HCT116 (cell line): ENCODE measurements at regions not wholly inside any gene's neighbourhood (a gene's known extent, or its start where the extent isn't known, plus 50 kb on each side); places are given as distances from the start of the nearest gene placed in this dataset.

Experiments used
- ATAC-seq: fragments of 200-7000 bp; cut with Tn5 transposase; 2 replicates; pipeline ENCODE4 v1.9.1; 2020; ENCODE audit warnings: mild to moderate bottlenecking, moderate library complexity
- BruUV-seq: library from RNA; stranded (reverse); fragments of 400-500 nt; replicated peaks from 2 replicates; lab custom pipeline; 2021; lab: Mats Ljungman, UMichigan
- CTCF ChIA-PET: fragments of 300-600 bp; sonication (Branson Sonifier 250); formaldehyde crosslinking; loops from one replicate; lab custom pipeline; 2021; ENCODE audit warnings: antibody characterized with exemption; lab: Charles Lee
- POLR2A ChIA-PET: fragments of 300-600, 350-600 bp; sonication (Branson Sonifier 250); formaldehyde crosslinking; loops from one replicate; lab custom pipeline; 2021; ENCODE audit warnings: antibody characterized with exemption; lab: Charles Lee
- RAD21 ChIA-PET, 2 experiments: fragments of 300-600 bp; sonication (Branson Sonifier 250); formaldehyde crosslinking; loops; one replicate each; lab custom pipeline; 2023; ENCODE audit warnings: low total read pairs in 2 of 2; ENCODE audit not compliant: uncharacterized antibody in 2 of 2, unreplicated experiment in 2 of 2, low non-redundant PET in 1 of 2; lab: Charles Lee
- DNase-seq: peaks from one replicate; pipeline ENCODE4 v3.0.0-alpha.2; 2010; ENCODE audit warnings: low read depth, low spot score
- H2AFZ ChIP-seq: fragments of 200-600 bp; shearing (Covaris generic), sonication (generic); 2 replicates; pipeline ENCODE4 v1.6.1; 2017; ENCODE audit warnings: low read depth, mixed run types, mixed read lengths, antibody characterized with exemption, low read length; ENCODE audit not compliant: poor library complexity, severe bottlenecking
- H3K27ac ChIP-seq: 2 replicates; pipeline ENCODE4 v1.5.1; 2012; ENCODE audit warnings: low read depth, low read length
- H3K27me3 ChIP-seq: fragments of 200-600 bp; sonication (generic); 2 replicates; pipeline ENCODE4 v1.6.1; 2016; ENCODE audit warnings: mixed run types, low read length, mixed read lengths; ENCODE audit not compliant: insufficient read depth
- H3K36me3 ChIP-seq, 2 experiments: fragments of 200-500 bp in 1 of 2; fragments of 200-600 bp in 1 of 2; sonication (Bioruptor generic) in 1 of 2; sonication (generic) in 1 of 2; 2 replicates each; pipeline versions ENCODE4 v1.5.1 to v1.6.1; 2014 to 2016; ENCODE audit warnings: low read length in 2 of 2, inconsistent platforms in 1 of 2, mixed read lengths in 1 of 2, mixed run types in 1 of 2; ENCODE audit not compliant: insufficient read depth in 2 of 2, control insufficient read depth in 1 of 2
- H3K4me1 ChIP-seq, 2 experiments: fragments of 200-600 bp in 1 of 2; sonication (generic) in 1 of 2; 2 replicates each; pipeline versions ENCODE4 v1.5.1 to v1.6.1; 2012 to 2017; ENCODE audit warnings: low read length in 2 of 2, inconsistent platforms in 1 of 2, mild to moderate bottlenecking in 1 of 2, mixed read lengths in 1 of 2, mixed run types in 1 of 2, moderate library complexity in 1 of 2; ENCODE audit not compliant: insufficient read depth in 2 of 2, control insufficient read depth in 1 of 2
- H3K4me2 ChIP-seq: fragments of 200-600 bp; sonication (generic); 2 replicates; pipeline ENCODE4 v1.6.1; 2017; ENCODE audit warnings: mixed run types, low read length, mixed read lengths
- H3K4me3 ChIP-seq, 2 experiments: fragments of 200-600 bp in 1 of 2; sonication (generic) in 1 of 2; replicated peaks in 1 of 2; 2 replicates each; pipeline ENCODE4 v1.5.1; 2011 to 2016; ENCODE audit warnings: low read length in 2 of 2, control low read depth in 1 of 2, low read depth in 1 of 2, mild to moderate bottlenecking in 1 of 2, mixed read lengths in 1 of 2, mixed run types in 1 of 2
- H3K79me2 ChIP-seq: fragments of 200-600 bp; sonication (generic); 2 replicates; pipeline ENCODE4 v1.6.1; 2017; ENCODE audit warnings: mild to moderate bottlenecking, mixed run types, low read length, moderate library complexity, mixed read lengths; ENCODE audit not compliant: insufficient read depth
- H3K9ac ChIP-seq: fragments of 200-600 bp; sonication (generic); 2 replicates; pipeline ENCODE4 v1.6.1; 2016; ENCODE audit warnings: low read length, mixed read lengths
- H3K9me2 ChIP-seq: fragments of 200-600 bp; sonication (generic), shearing (Covaris generic); 2 replicates; pipeline ENCODE4 v1.6.1; 2017; ENCODE audit warnings: mixed run types, mild to moderate bottlenecking, moderate library complexity; ENCODE audit not compliant: insufficient read depth
- H3K9me3 ChIP-seq, 2 experiments: fragments of 200-500 bp in 1 of 2; fragments of 200-600 bp in 1 of 2; sonication (Bioruptor generic) in 1 of 2; sonication (generic) in 1 of 2; 2 replicates each; pipeline ENCODE4 v1.6.1; 2014 to 2017; ENCODE audit warnings: low read length in 2 of 2, mixed read lengths in 2 of 2, inconsistent platforms in 1 of 2, low read depth in 1 of 2, mild to moderate bottlenecking in 1 of 2, mixed run types in 1 of 2, moderate library complexity in 1 of 2; ENCODE audit not compliant: control insufficient read depth in 1 of 2, insufficient read depth in 1 of 2
- H4K20me1 ChIP-seq: fragments of 200-600 bp; sonication (generic), shearing (Covaris generic); 2 replicates; pipeline ENCODE4 v1.6.1; 2017; ENCODE audit warnings: mixed run types, mild to moderate bottlenecking, moderate library complexity; ENCODE audit not compliant: insufficient read depth
- CTCF ChIP-seq, 3 experiments: fragments of 200-600 bp in 1 of 3; sonication (generic) in 1 of 3; IDR thresholded peaks in 2 of 3; conservative IDR thresholded peaks in 1 of 3; 2 replicates each; pipeline ENCODE4 v1.5.1; 2012 to 2017; ENCODE audit warnings: low read depth in 2 of 3, low read length in 2 of 3, antibody characterized with exemption in 1 of 3, borderline replicate concordance in 1 of 3, control low read depth in 1 of 3, mild to moderate bottlenecking in 1 of 3, mixed read lengths in 1 of 3, mixed run types in 1 of 3, moderate library complexity in 1 of 3; ENCODE audit not compliant: insufficient read depth in 1 of 3
- POLR2A ChIP-seq: IDR thresholded peaks from 2 replicates; pipeline ENCODE4 v1.7.0; 2011; ENCODE audit warnings: borderline replicate concordance; ENCODE audit not compliant: insufficient read depth, insufficient read length; ENCODE audit errors: extremely low read depth
- RAD21 ChIP-seq: IDR thresholded peaks from 2 replicates; pipeline ENCODE4 v1.6.1; 2012; ENCODE audit warnings: low read depth, mild to moderate bottlenecking
- SP1 ChIP-seq: IDR thresholded peaks from 2 replicates; pipeline ENCODE4 v1.6.1; 2012; ENCODE audit warnings: low read depth
- SRF ChIP-seq: IDR thresholded peaks from 2 replicates; pipeline ENCODE4 v1.6.1; 2012; ENCODE audit warnings: low read depth
- YY1 ChIP-seq: IDR thresholded peaks from 2 replicates; pipeline ENCODE4 v1.6.1; 2011; ENCODE audit warnings: low read length, low read depth, moderate library complexity, mild to moderate bottlenecking; ENCODE audit not compliant: insufficient replicate concordance; ENCODE audit errors: extremely low read depth
- ZFX ChIP-seq: fragments of 450-650 bp; IDR thresholded peaks from 2 replicates; pipeline ENCODE4 v1.6.1; 2017
- ZNF274 ChIP-seq: fragments of 200-500 bp; sonication (Bioruptor generic); IDR thresholded peaks from 2 replicates; pipeline ENCODE4 v1.6.1; 2014; ENCODE audit warnings: mild to moderate bottlenecking, low read depth, low read length, inconsistent platforms
- intact Hi-C: fragments of 100-400 bp; cut with micrococcal nuclease; formaldehyde crosslinking; loops from 2 replicates; pipeline ENCODE4 v1.10.0; 2022

DNA sequence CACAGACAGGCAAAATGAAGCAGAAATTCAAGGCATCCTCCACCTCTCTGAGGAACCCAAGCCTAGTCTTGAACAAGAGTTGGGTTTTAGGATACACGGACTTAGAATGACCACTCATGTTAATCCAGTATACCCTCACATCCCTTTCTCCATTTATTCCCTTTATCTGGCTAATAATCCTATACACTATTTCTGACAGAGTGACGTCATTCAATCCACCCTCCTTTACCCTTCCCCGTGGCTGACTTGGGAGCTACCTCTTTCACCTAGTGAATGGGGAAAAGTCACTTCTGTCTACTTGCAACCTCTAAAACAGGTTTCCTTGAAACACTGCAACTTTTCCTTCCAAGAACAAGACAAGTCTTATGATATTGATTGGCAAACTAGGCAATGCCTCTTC is 52.8 kb upstream of the PARVA start:
- BruUV-seq, result no TSS peak
- Histone ChIP-seq H4K20me1 (no peaks in the 10 kb centered on the region), H3K36me3 (no peaks in the 10 kb centered on the region), H3K4me3 (no peak overlapping the region), H3K27ac (no peak overlapping the region), H2AFZ (no peak overlapping the region), H3K9me3 (no peaks in the 10 kb centered on the region), H3K4me2 (no peak overlapping the region), H3K27me3 (no peaks in the 10 kb centered on the region), H3K4me1 (no peaks in the 10 kb centered on the region), H3K79me2 (no peaks in the 10 kb centered on the region), H3K9me2 (no peaks in the 10 kb centered on the region), H3K9ac (no peak overlapping the region)
- TF ChIP-seq ZNF274 (no peak), ZFX (no peak), SP1 (no peak), CTCF (IDR thresholded peaks at IDR 0.05 in 2 of 3, conservative IDR thresholded peaks at IDR 0.05 in 1 of 3; ENCODE audit: borderline replicate concordance in 1 of 3, insufficient read depth in 1 of 3, low read depth in 2 of 3, low read length in 2 of 3) (no peak), RAD21 (no peak), SRF (no peak), POLR2A (no peak), YY1 (no peak)
- POLR2A ChIA-PET, result no interaction called here
- ATAC-seq (no peak), DNase-seq (no peak)
- RAD21 ChIA-PET, result no interaction called here
- intact Hi-C loops, result loop anchor here (10.0 kb wide), 1 partner anchor 860 kb away; no protein-coding TSS in a partner anchor
- CTCF ChIA-PET, result no interaction called here
